ENCODE measurements at regions not wholly inside any gene's neighbourhood (a gene's known extent, or its start where the extent isn't known, plus 50 kb on each side); places are given as distances from the start of the nearest gene placed in this dataset.

GRCh38 chr6:25086500-25087091, 150.8 kb upstream of the RIPOR2 start:
- no peak for TF ChIP-seq CTCF (IDR thresholded peaks at IDR 0.05; ENCODE audit: low read depth, low read length, missing input control)
- no peak for TF ChIP-seq YY1 (IDR thresholded peaks at IDR 0.05)
- TF ChIP-seq REST (IDR thresholded peaks at IDR 0.05): no peak

Data from liver (tissue), 2 donors.